OCI-LY7 (cell line): ENCODE measurements at regions not wholly inside any gene's neighbourhood (a gene's known extent, or its start where the extent isn't known, plus 50 kb on each side); places are given as distances from the start of the nearest gene placed in this dataset.

Experiments
- BruUV-seq: library from RNA; stranded (reverse); fragments of 400-500 nt; replicated peaks from 2 replicates; lab custom pipeline; 2021; lab: Mats Ljungman, UMichigan
- CTCF ChIA-PET: fragments of 300-600 bp; sonication (Branson Sonifier 250); formaldehyde crosslinking; loops from one replicate; lab custom pipeline; 2022; ENCODE audit warnings: antibody characterized with exemption; ENCODE audit not compliant: unreplicated experiment; lab: Charles Lee
- POLR2A ChIA-PET: fragments of 300-600 bp; sonication (Branson Sonifier 250); formaldehyde crosslinking; loops from one replicate; lab custom pipeline; 2022; ENCODE audit warnings: antibody characterized with exemption; lab: Charles Lee
- DNase-seq: peaks from one replicate; pipeline ENCODE4 v3.0.0-alpha.2; 2015; ENCODE audit warnings: low spot score
- H2AFZ ChIP-seq: fragments of 200-600 bp; sonication (generic), shearing (Covaris generic); 2 replicates; pipeline ENCODE4 v1.6.1; 2014; ENCODE audit warnings: mild to moderate bottlenecking, antibody characterized with exemption, low read length, moderate library complexity
- H3K27ac ChIP-seq: fragments of 200-600 bp; sonication (generic); 2 replicates; pipeline ENCODE4 v1.5.1; 2014; ENCODE audit warnings: mixed run types, low read depth, mild to moderate bottlenecking, moderate library complexity, low read length, inconsistent platforms; ENCODE audit not compliant: poor library complexity, severe bottlenecking
- H3K36me3 ChIP-seq: fragments of 200-600 bp; sonication (generic); 2 replicates; pipeline ENCODE4 v1.6.1; 2014; ENCODE audit warnings: mild to moderate bottlenecking, antibody characterized with exemption, low read length, moderate library complexity, mixed read lengths; ENCODE audit not compliant: insufficient read depth
- H3K4me1 ChIP-seq: fragments of 200-600 bp; sonication (generic); 2 replicates; pipeline ENCODE4 v1.5.1; 2014; ENCODE audit warnings: mild to moderate bottlenecking, low read length; ENCODE audit not compliant: insufficient read depth, poor library complexity, severe bottlenecking
- H3K4me2 ChIP-seq: fragments of 200-600 bp; sonication (generic); 2 replicates; pipeline ENCODE4 v1.6.1; 2014; ENCODE audit warnings: mild to moderate bottlenecking, low read length
- H3K4me3 ChIP-seq: fragments of 200-600 bp; sonication (generic); 2 replicates; pipeline ENCODE4 v1.5.1; 2014; ENCODE audit warnings: mild to moderate bottlenecking, low read depth, low read length; ENCODE audit not compliant: poor library complexity, severe bottlenecking
- H3K79me2 ChIP-seq: fragments of 200-600 bp; sonication (generic); 2 replicates; pipeline ENCODE4 v1.6.1; 2016; ENCODE audit warnings: low read depth, mild to moderate bottlenecking, low read length, moderate library complexity, mixed read lengths; ENCODE audit not compliant: insufficient read depth
- H3K9me2 ChIP-seq: fragments of 200-600 bp; sonication (generic); 2 replicates; pipeline ENCODE4 v1.6.1; 2016; ENCODE audit warnings: mild to moderate bottlenecking, low read length, mixed read lengths; ENCODE audit not compliant: insufficient read depth
- H3K9me3 ChIP-seq: fragments of 200-600 bp; sonication (generic); 2 replicates; pipeline ENCODE4 v1.6.1; 2014; ENCODE audit warnings: mild to moderate bottlenecking, mixed run types, low read length, mixed read lengths
- H4K20me1 ChIP-seq: fragments of 200-600 bp; sonication (generic); 2 replicates; pipeline ENCODE4 v1.6.1; 2014; ENCODE audit warnings: mild to moderate bottlenecking, antibody characterized with exemption, low read length, moderate library complexity, mixed read lengths; ENCODE audit not compliant: insufficient read depth
- CTCF ChIP-seq: fragments of 200-600 bp; sonication (generic); conservative IDR thresholded peaks from 2 replicates; pipeline ENCODE4 v1.5.1; 2014; ENCODE audit warnings: mild to moderate bottlenecking, antibody characterized with exemption, low read length, moderate library complexity, mixed read lengths
- EZH2phosphoT487 ChIP-seq: fragments of 200-600 bp; sonication (generic); IDR thresholded peaks from 2 replicates; pipeline ENCODE4 v1.6.1; 2018; ENCODE audit warnings: low read depth, borderline replicate concordance, mild to moderate bottlenecking, mixed run types, antibody characterized with exemption, low read length, moderate library complexity, mixed read lengths
- intact Hi-C: fragments of 100-400 bp; cut with micrococcal nuclease; formaldehyde crosslinking; loops from one replicate; pipeline ENCODE4 v1.10.0; 2022; ENCODE audit not compliant: unreplicated experiment

DNA sequence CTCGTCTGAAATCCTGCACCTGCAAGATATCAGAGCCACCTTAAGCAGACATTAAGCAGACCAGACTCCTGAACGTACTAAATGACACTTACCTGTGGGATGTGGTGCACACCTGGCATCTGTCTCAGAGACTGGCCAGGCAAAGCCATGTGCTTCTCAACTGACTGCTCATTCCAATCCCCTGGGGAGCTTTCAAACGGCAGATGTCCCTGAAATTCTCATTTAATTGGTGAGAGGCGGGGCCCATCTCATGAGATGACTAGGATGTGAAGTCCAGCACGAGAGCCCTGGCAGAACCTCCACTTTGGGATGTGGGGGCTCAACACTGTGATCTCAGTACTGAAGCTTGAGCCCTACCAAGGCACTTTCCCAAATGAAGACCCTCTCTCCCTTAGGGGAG lies 84.9 kb upstream of the HMGXB4 start:
- BruUV-seq, result no TSS peak
- no peak overlapping the region for H3K27ac ChIP-seq
- H3K4me3 ChIP-seq, result no peak overlapping the region
- H3K4me2 ChIP-seq, result no peak overlapping the region
- H3K9me2 ChIP-seq, result no peaks in the 10 kb centered on the region
- DNase-seq, result no peak
- intact Hi-C loops, result no loop called here
- POLR2A ChIA-PET, result no interaction called here
- H3K9me3 ChIP-seq, result no peaks in the 10 kb centered on the region
- no peaks in the 10 kb centered on the region for H3K4me1 ChIP-seq
- H3K79me2 ChIP-seq, result no peaks in the 10 kb centered on the region
- CTCF ChIA-PET, result no interaction called here
- TF ChIP-seq EZH2phosphoT487, result no peak
- no peak for TF ChIP-seq CTCF
- H2AFZ ChIP-seq, result no peak overlapping the region
- no peaks in the 10 kb centered on the region for H3K36me3 ChIP-seq
- no peaks in the 10 kb centered on the region for H4K20me1 ChIP-seq

- no peak overlapping the region for H3K27ac ChIP-seq
- H3K36me3 ChIP-seq, result no peaks in the 10 kb centered on the region
- no peak for DNase-seq
- H4K20me1 ChIP-seq, result no peaks in the 10 kb centered on the region
- H3K4me1 ChIP-seq, result no peaks in the 10 kb centered on the region
- no peak overlapping the region for H2AFZ ChIP-seq
- POLR2A ChIA-PET, result interaction anchor here (0.6 kb wide), 1 partner anchor 25 kb away, joined by 6 read pairs; no protein-coding TSS in a partner anchor
- CTCF ChIA-PET, result no interaction called here
- intact Hi-C loops, result no loop called here
- no peaks in the 10 kb centered on the region for H3K9me2 ChIP-seq
- BruUV-seq, result no TSS peak
- no peak for TF ChIP-seq EZH2phosphoT487
- no peak for TF ChIP-seq CTCF
- no peaks in the 10 kb centered on the region for H3K9me3 ChIP-seq
- no peak overlapping the region for H3K4me3 ChIP-seq
- no peaks in the 10 kb centered on the region for H3K79me2 ChIP-seq
- no peak overlapping the region for H3K4me2 ChIP-seq
Measured at GRCh38 chr22:35173655-35174054, 83.6 kb upstream of the HMGXB4 start.

GRCh38 chr22:35174401-35175038 lies 82.8 kb upstream of the HMGXB4 start:
- no peak overlapping the region for H2AFZ ChIP-seq
- no peaks in the 10 kb centered on the region for H3K9me2 ChIP-seq
- no peaks in the 10 kb centered on the region for H3K9me3 ChIP-seq
- POLR2A ChIA-PET, result interaction anchor here (0.6 kb wide), 1 partner anchor 24 kb away, joined by 6 read pairs; no protein-coding TSS in a partner anchor
- intact Hi-C loops, result no loop called here
- H3K4me3 ChIP-seq, result no peak overlapping the region
- H4K20me1 ChIP-seq, result no peaks in the 10 kb centered on the region
- no peaks in the 10 kb centered on the region for H3K79me2 ChIP-seq
- no peak for DNase-seq
- no peaks in the 10 kb centered on the region for H3K36me3 ChIP-seq
- H3K4me1 ChIP-seq, result no peaks in the 10 kb centered on the region
- H3K4me2 ChIP-seq, result no peak overlapping the region
- TF ChIP-seq EZH2phosphoT487 (no peak), CTCF (no peak)
- CTCF ChIA-PET, result no interaction called here
- H3K27ac ChIP-seq, result no peak overlapping the region
- no TSS peak for BruUV-seq
